ENCODE measurements at regions not wholly inside any gene's neighbourhood (a gene's known extent, or its start where the extent isn't known, plus 50 kb on each side); places are given as distances from the start of the nearest gene placed in this dataset.
A peak's percentile ranks its signal among the peaks of the same experiment; 100 is the strongest.

DNA sequence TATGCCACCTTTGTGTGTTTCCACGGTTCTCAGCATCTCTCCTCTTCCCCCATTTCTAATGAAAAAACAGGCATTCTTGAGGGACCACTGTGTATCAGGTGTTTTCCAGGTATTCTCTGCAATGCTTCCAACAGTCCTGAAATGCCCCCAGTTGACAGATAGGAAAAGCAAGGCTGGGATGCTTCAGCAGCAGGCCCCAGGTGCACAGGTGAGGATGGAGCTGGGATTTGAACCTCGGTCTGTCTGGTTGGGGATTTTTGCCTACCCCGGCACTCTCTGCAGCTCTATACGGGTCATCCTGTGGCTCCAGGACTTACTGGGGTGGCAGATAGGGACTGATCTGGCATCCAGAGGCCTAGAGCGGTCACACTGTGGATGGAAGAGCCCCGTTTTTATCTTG is 180.5 kb upstream of the GSE1 start:
- ATAC-seq (no peak), DNase-seq (no peak)
- intact Hi-C loops (cut with DNase I) = no loop called here
- no peak overlapping the region for H3K4me3 ChIP-seq
- H3K27ac ChIP-seq = no peak overlapping the region
- no peaks in the 10 kb centered on the region for H3K9me3 ChIP-seq
- 79 to 89% methylated on average over 6 of the region's 6 CpGs for WGBS, 2 donors
- no peak for TF ChIP-seq POLR2A (IDR thresholded peaks at IDR 0.05)
- TF ChIP-seq, protein P1, sequence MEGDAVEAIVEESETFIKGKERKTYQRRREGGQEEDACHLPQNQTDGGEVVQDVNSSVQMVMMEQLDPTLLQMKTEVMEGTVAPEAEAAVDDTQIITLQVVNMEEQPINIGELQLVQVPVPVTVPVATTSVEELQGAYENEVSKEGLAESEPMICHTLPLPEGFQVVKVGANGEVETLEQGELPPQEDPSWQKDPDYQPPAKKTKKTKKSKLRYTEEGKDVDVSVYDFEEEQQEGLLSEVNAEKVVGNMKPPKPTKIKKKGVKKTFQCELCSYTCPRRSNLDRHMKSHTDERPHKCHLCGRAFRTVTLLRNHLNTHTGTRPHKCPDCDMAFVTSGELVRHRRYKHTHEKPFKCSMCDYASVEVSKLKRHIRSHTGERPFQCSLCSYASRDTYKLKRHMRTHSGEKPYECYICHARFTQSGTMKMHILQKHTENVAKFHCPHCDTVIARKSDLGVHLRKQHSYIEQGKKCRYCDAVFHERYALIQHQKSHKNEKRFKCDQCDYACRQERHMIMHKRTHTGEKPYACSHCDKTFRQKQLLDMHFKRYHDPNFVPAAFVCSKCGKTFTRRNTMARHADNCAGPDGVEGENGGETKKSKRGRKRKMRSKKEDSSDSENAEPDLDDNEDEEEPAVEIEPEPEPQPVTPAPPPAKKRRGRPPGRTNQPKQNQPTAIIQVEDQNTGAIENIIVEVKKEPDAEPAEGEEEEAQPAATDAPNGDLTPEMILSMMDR (IDR thresholded peaks at IDR 0.05) = no peak
- H3K36me3 ChIP-seq (replicated peaks in 1 of 2; ENCODE audit: insufficient read depth in 1 of 2, low read depth in 2 of 2) = no peaks in the 10 kb centered on the region
- H3K27me3 ChIP-seq = no peaks in the 10 kb centered on the region
- peaks cover 28% of the 10 kb centered on the region for H3K4me1 ChIP-seq

DNA sequence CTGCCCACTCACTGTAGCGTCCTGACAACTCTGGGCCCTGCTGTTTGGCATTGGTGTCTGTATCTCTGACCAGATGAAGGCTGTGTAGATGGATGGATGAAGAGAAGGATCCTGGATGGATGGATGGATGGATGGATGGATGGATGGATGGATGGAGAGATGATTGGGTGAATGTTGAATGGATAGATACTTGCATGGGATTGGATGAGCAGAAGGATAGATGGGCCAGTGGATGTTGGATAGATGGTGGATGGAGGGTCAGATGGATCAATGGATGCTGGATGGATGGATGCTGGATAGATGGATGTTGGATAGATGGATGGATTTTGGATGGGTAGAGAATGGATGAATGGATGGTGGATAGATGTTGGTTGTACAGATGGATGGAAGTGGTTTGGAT is 179.6 kb upstream of the GSE1 start:
- Histone ChIP-seq H3K4me3 (no peak overlapping the region), H3K27ac (no peak overlapping the region), H3K27me3 (no peaks in the 10 kb centered on the region), H3K36me3 (replicated peaks in 1 of 2; ENCODE audit: insufficient read depth in 1 of 2, low read depth in 2 of 2) (no peaks in the 10 kb centered on the region), H3K4me1 (peaks cover 34% of the 10 kb centered on the region), H3K9me3 (no peaks in the 10 kb centered on the region)
- 87 to 88% methylated on average over 1 of the region's 1 CpG for WGBS, 2 donors
- no peak for TF ChIP-seq POLR2A (IDR thresholded peaks at IDR 0.05)
- TF ChIP-seq, protein P1 (IDR thresholded peaks at IDR 0.05) = no peak
- intact Hi-C loops (cut with DNase I) = no loop called here
- DNase-seq (no peak), ATAC-seq (no peak)

DNA sequence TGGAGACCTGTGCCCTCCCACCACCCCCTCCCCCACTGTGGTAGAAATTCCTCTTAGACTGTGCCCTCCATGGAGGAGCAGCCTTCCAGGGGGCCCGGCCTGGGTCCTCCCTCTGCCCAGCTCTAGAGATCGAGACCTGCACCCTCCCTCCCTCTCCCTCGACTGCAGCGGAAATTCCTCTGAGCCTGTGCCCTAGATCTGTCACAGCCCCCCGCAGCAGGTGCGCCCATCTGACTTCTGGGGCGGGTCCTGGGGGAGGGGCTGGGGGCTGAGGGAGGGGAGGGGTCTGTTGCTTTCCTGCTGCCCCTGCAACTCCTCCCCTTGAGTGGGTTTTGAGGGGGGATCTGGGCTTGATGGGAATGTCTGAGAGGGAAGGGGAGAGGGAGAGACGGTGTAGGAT is 177.8 kb upstream of the GSE1 start:
- H3K4me1 ChIP-seq = peaks cover 29% of the 10 kb centered on the region
- no peaks in the 10 kb centered on the region for H3K36me3 ChIP-seq (replicated peaks in 1 of 2; ENCODE audit: insufficient read depth in 1 of 2, low read depth in 2 of 2)
- intact Hi-C loops (cut with DNase I) = no loop called here
- 84 to 89% methylated on average over 5 to 7 of the region's 8 CpGs for WGBS, 2 donors
- no peak overlapping the region for H3K4me3 ChIP-seq
- H3K27me3 ChIP-seq = no peaks in the 10 kb centered on the region
- no peaks in the 10 kb centered on the region for H3K9me3 ChIP-seq
- H3K27ac ChIP-seq = no peak overlapping the region
- ATAC-seq = no peak
- TF ChIP-seq POLR2A (IDR thresholded peaks at IDR 0.05) = no peak
- TF ChIP-seq, protein P1 (IDR thresholded peaks at IDR 0.05) = no peak
- no peak for DNase-seq

DNA sequence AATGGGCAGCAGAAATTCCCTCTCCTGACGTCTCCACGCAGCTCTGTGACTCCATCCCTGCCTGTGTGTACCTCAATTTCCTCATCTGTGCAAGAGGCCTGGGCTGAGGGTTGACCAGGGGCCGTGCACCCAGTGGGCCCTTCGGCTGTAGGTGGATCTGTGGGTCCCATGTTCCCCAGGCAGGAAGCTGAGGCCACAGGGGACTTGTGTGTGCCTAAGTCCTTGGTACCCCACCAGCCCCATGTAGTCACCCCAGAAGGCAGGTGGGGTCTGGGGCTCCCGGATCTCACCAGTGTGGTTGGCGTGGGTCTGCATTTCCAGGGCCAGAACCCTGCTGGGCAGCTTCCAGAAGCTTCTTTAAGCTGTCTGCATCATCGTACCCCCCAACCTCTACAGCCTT is 177.4 kb upstream of the GSE1 start:
- no peak for DNase-seq
- no peak overlapping the region for H3K4me3 ChIP-seq
- no peaks in the 10 kb centered on the region for H3K27me3 ChIP-seq
- H3K4me1 ChIP-seq = peaks cover 25% of the 10 kb centered on the region
- H3K27ac ChIP-seq = peak overlapping the region in 2 of 4 donors; percentile 93 to 95
- TF ChIP-seq, protein P1 (IDR thresholded peaks at IDR 0.05) = no peak
- no peak for TF ChIP-seq POLR2A (IDR thresholded peaks at IDR 0.05)
- no peaks in the 10 kb centered on the region for H3K9me3 ChIP-seq
- no peaks in the 10 kb centered on the region for H3K36me3 ChIP-seq (replicated peaks in 1 of 2; ENCODE audit: insufficient read depth in 1 of 2, low read depth in 2 of 2)
- WGBS, 2 donors = 88 to 97% methylated on average over 7 of the region's 7 CpGs
- intact Hi-C loops (cut with DNase I) = no loop called here
- no peak for ATAC-seq

DNA sequence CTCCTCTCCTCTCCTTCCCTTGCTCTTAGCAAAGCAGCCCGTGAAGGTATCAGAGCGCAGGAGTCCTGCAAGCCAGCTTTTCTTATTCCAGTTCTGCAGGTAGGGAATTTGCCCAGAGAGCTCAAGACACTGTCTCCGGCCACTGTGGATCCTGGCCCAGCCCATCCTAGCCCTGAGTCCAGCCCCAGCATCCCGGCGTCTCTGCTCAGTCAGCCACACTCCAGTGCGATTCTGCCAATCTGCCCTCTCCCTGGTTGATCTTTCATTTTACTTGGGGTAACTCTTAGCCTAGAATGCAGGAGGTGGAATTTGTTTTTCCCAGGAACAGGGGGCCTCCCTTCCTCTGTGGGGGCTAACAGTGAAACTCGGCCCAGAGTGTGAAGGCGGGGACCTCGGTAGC is 176.9 kb upstream of the GSE1 start:
- WGBS, 2 donors = 56 to 59% methylated on average over 8 to 9 of the region's 9 CpGs
- Histone ChIP-seq H3K9me3 (no peaks in the 10 kb centered on the region), H3K27me3 (no peaks in the 10 kb centered on the region), H3K4me1 (peaks cover 24% of the 10 kb centered on the region), H3K36me3 (replicated peaks in 1 of 2; ENCODE audit: insufficient read depth in 1 of 2, low read depth in 2 of 2) (no peaks in the 10 kb centered on the region), H3K27ac (peak overlapping the region; percentile 73 to 95 (median 84)), H3K4me3 (no peak overlapping the region)
- DNase-seq = no peak
- ATAC-seq = peak; percentile 16
- TF ChIP-seq, protein P1 (IDR thresholded peaks at IDR 0.05) = no peak
- TF ChIP-seq POLR2A (IDR thresholded peaks at IDR 0.05) = no peak
- intact Hi-C loops (cut with DNase I) = no loop called here

Data from body of pancreas (tissue), 4 donors.